ENCODE measurements at regions not wholly inside any gene's neighbourhood (a gene's known extent, or its start where the extent isn't known, plus 50 kb on each side); places are given as distances from the start of the nearest gene placed in this dataset.

DNA sequence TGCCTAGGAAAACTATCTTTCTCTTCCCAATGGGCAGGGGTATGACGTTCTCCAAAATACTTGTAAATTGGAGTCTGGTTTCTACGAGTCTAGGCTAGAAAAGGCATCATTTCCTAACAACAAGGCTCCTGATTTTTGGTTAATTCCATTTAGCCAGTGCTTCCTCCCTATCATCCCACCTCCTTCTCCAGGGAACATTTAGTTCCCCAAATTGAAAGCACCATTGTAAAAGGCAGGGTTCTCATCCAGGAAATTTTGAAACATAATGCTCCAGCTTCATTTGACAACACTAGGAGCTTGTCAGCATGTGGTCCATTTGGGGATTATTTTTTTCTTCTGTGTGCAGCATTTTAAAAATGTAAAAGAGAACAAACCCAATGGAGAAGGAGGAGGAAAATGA lies 256.5 kb upstream of the GRIA1 start:
- TF ChIP-seq POLR2AphosphoS5 (IDR thresholded peaks at IDR 0.05) (no peak), EP300 (IDR thresholded peaks at IDR 0.05; ENCODE audit: low read depth) (no peak)
